Heart left ventricle (tissue), 16 donors: ENCODE measurements at regions not wholly inside any gene's neighbourhood (a gene's known extent, or its start where the extent isn't known, plus 50 kb on each side); places are given as distances from the start of the nearest gene placed in this dataset.

Experiments
- ATAC-seq, 4 donors: fragments of 200-7000 bp; cut with Tn5 transposase; one replicate each; pipeline ENCODE4 v1.9.1; 2020 to 2022; ENCODE audit warnings: moderate library complexity in 4 of 4, mild to moderate bottlenecking in 3 of 4, moderate number of reproducible peaks in 1 of 4
- DNase-seq, 5 donors: peaks; one replicate each; pipeline ENCODE4 v3.0.0-alpha.2; 2020
- H3K27ac ChIP-seq, 12 donors: fragments of 200-600 bp; sonication (generic) in 4 of 12; one replicate each; pipeline versions ENCODE4 v1.5.0 to v1.8.0; 2016 to 2022; ENCODE audit warnings: mild to moderate bottlenecking in 2 of 12
- H3K27me3 ChIP-seq, 9 donors: fragments of 200-600 bp; sonication (generic) in 2 of 9; one replicate each; pipeline versions ENCODE4 v1.5.1 to v1.8.0; 2016 to 2022; ENCODE audit warnings: mild to moderate bottlenecking in 3 of 9
- H3K36me3 ChIP-seq, 9 donors: fragments of 200-600 bp; sonication (generic) in 2 of 9; one replicate each; pipeline versions ENCODE4 v1.5.0 to v1.8.0; 2018 to 2022; ENCODE audit warnings: mild to moderate bottlenecking in 2 of 9
- H3K4me1 ChIP-seq, 12 donors: fragments of 200-600 bp; sonication (generic) in 4 of 12; one replicate each; pipeline versions ENCODE4 v1.5.0 to v1.8.0; 2016 to 2022; ENCODE audit warnings: mild to moderate bottlenecking in 3 of 12
- H3K4me3 ChIP-seq, 12 donors: fragments of 200-600 bp; sonication (generic) in 4 of 12; one replicate each; pipeline versions ENCODE4 v1.5.0 to v1.8.0; 2017 to 2022; ENCODE audit warnings: mild to moderate bottlenecking in 9 of 12, moderate library complexity in 4 of 12
- H3K9me3 ChIP-seq, 12 donors: fragments of 200-600 bp; sonication (generic) in 4 of 12; one replicate each; pipeline versions ENCODE4 v1.5.0 to v1.8.0; 2016 to 2022; ENCODE audit warnings: mild to moderate bottlenecking in 1 of 12
- POLR2A ChIP-seq, 2 donors: fragments of 450-650 bp; IDR thresholded peaks; one replicate each; pipeline ENCODE4 v1.6.1; 2017; ENCODE audit warnings: antibody characterized with exemption in 2 of 2, mild to moderate bottlenecking in 2 of 2, moderate library complexity in 2 of 2
- WGBS, 4 donors: extraction: QIAGEN DNeasy Blood & Tissue Kit in 2 of 4; methylation state at CpG; one replicate each; pipeline versions ENCODE4 v1.1.5 to v1.1.7; 2013 to 2018; 5-methylcytosine and 5-hydroxymethylcytosine counted together
- intact Hi-C, 10 donors: fragments of 100-400 bp; cut with DNase I; formaldehyde crosslinking; loops; one replicate each; pipeline versions ENCODE4 v1.11.1 to v1.14.2; 2022
- TF ChIP-seq, protein P1 (sequence below), 12 donors: fragments of 200-600 bp; sonication (generic) in 4 of 12; IDR thresholded peaks; one replicate each; pipeline versions ENCODE4 v1.5.0 to v1.8.0; 2018 to 2022; ENCODE audit warnings: antibody characterized with exemption in 12 of 12, mild to moderate bottlenecking in 5 of 12
- donor health status: ischemic (EF 13 %, LVEDD 7.1; RV severe dilation, severe dysfunction).
- donor health status: healthy with polysubstance abuse.
- donor health status: DM: no; HTN: yes; CAD: no.
- donor health status: DM: no; HTN: no; CAD: no.
- donor health status: ischemic (EF 25% LVEDD 6.9; RV normal size, moderate dysfunction).
- donor health status: ischemic (EF 25% LVEDD 5.7; RV mildly dilated, moderate dysfunction).
- donor health status: healthy.
- donor health status: DM: yes; HTN: yes; CAD: no.
- donor health status: ischemic (EF 35%, LVEDD 5.7; RV mildly dilated, moderate dysfunction).
- donor health status: nonischemic (EF 11% LVEDD 7.7; RV severe dilation, severe dysfunction).
- donor health status: DM: yes; HTN: yes; CAD: no.
- donor health status: PGD.
- donor health status: ischemic (EF 29% LVEDD 5.4; RV normal size, mild dysfunction).
- donor health status: nonischemic (EF 23%, LVEDD 6.1; RV moderate dilation, normal function).

DNA sequence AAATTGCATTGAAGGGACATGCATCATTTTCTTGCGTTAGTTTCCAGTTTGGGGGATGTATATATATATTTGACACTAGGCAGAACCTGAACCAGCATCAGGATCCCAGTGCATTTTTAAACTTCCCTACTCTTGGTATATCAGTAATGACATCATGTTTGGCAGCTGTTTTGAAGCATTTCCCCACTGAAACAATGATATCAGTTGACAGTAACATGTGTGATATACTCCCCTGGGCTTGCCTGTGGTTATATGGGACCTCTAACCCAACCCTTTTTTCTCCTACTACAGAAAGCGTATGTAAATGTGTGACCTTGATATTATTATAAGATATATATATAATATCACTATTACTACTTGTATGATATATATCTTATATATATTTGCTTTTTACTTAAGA, 225.9 kb upstream of the CASK start:
- intact Hi-C loops = no loop called here
- WGBS, 4 donors = 49 to 61% (median 58%) methylated on average over 2 of the region's 2 CpGs
- TF ChIP-seq, protein P1, sequence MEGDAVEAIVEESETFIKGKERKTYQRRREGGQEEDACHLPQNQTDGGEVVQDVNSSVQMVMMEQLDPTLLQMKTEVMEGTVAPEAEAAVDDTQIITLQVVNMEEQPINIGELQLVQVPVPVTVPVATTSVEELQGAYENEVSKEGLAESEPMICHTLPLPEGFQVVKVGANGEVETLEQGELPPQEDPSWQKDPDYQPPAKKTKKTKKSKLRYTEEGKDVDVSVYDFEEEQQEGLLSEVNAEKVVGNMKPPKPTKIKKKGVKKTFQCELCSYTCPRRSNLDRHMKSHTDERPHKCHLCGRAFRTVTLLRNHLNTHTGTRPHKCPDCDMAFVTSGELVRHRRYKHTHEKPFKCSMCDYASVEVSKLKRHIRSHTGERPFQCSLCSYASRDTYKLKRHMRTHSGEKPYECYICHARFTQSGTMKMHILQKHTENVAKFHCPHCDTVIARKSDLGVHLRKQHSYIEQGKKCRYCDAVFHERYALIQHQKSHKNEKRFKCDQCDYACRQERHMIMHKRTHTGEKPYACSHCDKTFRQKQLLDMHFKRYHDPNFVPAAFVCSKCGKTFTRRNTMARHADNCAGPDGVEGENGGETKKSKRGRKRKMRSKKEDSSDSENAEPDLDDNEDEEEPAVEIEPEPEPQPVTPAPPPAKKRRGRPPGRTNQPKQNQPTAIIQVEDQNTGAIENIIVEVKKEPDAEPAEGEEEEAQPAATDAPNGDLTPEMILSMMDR (IDR thresholded peaks at IDR 0.05) = no peak
- TF ChIP-seq POLR2A (IDR thresholded peaks at IDR 0.05) = no peak

DNA sequence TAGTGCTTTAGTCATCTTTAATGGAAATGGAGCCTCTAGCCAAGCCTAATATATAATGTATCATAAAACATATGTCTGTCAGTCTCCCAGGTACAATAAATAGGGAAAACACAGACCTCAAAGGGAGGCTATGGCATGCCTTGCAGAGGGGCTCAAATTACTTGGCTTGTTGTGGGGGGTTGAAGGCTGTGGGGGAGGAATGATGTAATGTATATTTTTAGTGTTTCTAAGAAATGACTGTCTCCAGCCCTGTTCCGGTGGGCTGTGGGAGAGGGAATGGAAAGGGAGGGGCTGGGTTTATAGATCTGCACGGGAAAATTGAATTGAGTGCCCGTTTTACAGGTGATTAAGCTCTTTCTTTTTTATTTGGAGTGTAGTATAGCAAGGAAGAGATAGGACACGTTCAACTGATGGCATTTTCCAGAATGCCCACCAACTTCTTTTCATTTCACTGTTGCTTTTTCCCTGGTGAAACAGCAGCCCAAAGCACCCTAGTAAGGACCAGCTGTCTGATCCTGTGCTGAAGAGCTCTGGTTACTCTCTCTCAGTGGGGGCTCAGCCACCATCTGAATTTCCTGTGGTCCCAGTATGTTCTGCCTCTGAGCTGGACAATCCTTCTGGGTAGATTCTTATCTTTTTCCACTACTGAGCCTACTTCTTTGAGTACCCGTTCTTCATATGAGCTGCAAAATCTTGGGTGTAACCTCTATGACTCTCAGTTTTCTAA, 220.7 kb upstream of the CASK start:
- Histone ChIP-seq H3K9me3 (peaks cover 0 to 18% (median 0%) of the 10 kb centered on the region in 12 donors), H3K27me3 (peaks cover 0 to 19% (median 0%) of the 10 kb centered on the region in 9 donors), H3K4me3 (no peak overlapping the region), H3K4me1 (no peaks in the 10 kb centered on the region), H3K36me3 (no peaks in the 10 kb centered on the region), H3K27ac (no peak overlapping the region)
- no peak for TF ChIP-seq POLR2A (IDR thresholded peaks at IDR 0.05)
- TF ChIP-seq, protein P1 (IDR thresholded peaks at IDR 0.05) = no peak
- ATAC-seq (no peak), DNase-seq (no peak)
- intact Hi-C loops = no loop called here
- WGBS, 4 donors = 20 to 34% (median 31%) methylated on average over 5 of the region's 5 CpGs

More for the DNA sequence above, 225.9 kb upstream of the CASK start:
- Histone ChIP-seq H3K4me1 (no peaks in the 10 kb centered on the region), H3K36me3 (no peaks in the 10 kb centered on the region), H3K9me3 (no peaks in the 10 kb centered on the region), H3K27me3 (peaks cover 0 to 16% (median 0%) of the 10 kb centered on the region in 9 donors), H3K4me3 (no peak overlapping the region), H3K27ac (no peak overlapping the region)
- no peak for DNase-seq
- ATAC-seq = no peak

DNA sequence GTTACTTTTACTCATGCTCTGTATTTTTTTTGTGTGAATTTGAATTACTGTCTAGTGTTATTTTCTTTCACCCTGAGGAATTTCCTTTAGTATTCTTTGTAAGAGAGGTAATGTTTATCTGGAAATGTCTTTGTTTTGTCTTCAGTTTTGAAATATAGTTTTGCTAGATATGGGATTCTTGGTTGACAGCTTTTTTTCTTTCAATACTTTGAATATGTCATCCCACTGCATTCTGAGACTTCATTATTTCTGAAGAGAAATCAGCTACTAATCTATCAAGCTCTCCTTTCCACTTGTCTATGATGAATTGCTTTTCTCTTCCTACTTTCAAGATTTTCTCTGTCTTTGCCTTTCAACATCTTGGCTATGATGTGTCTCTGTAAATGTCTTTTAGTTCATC, 217.0 kb upstream of the CASK start:
- TF ChIP-seq POLR2A (IDR thresholded peaks at IDR 0.05) = no peak
- TF ChIP-seq, protein P1 (IDR thresholded peaks at IDR 0.05) = no peak
- intact Hi-C loops = no loop called here
- ATAC-seq = no peak
- Histone ChIP-seq H3K27ac (no peak overlapping the region), H3K36me3 (no peaks in the 10 kb centered on the region), H3K9me3 (peaks cover 0 to 31% (median 0%) of the 10 kb centered on the region in 12 donors), H3K4me1 (no peaks in the 10 kb centered on the region), H3K27me3 (peaks cover 0 to 12% (median 0%) of the 10 kb centered on the region in 9 donors), H3K4me3 (no peak overlapping the region)
- no peak for DNase-seq

DNA sequence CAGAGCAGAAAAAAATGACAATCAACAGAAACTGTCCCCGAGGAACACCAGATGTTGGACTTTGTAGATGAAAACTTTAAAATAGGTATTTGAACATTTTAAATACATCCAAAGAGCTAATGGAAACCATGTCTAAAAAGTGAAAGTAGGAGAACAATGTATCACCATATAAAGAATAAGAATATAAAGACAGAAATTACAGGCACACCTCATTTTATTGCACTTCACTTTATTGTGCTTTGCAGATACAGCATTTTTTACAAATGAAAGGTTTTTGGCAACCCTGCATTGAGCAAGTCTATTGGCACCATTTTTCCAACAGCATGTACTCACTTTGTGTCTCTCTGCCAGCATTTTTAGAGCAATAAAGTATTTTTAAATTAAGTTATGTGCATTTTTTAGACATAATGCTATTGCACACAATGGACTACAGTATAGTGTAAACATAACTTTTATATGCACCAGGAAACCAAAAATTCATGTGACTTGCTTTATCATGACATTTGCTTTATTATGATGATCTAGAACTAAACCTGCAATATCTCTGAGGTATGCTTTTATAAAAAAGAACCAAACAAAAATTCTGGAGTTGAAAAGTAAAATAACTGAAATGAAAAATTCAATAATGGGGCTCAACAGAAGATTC, 212.4 kb upstream of the CASK start:
- 72 to 97% (median 81%) methylated on average over 1 of the region's 1 CpG for WGBS, 4 donors
- Histone ChIP-seq H3K27me3 (peaks cover 0 to 6% (median 0%) of the 10 kb centered on the region in 9 donors), H3K9me3 (peaks cover 0 to 28% (median 0%) of the 10 kb centered on the region in 12 donors), H3K4me3 (no peak overlapping the region), H3K36me3 (no peaks in the 10 kb centered on the region), H3K4me1 (no peaks in the 10 kb centered on the region), H3K27ac (no peak overlapping the region)
- no peak for ATAC-seq
- intact Hi-C loops = no loop called here
- DNase-seq = no peak
- TF ChIP-seq, protein P1 (IDR thresholded peaks at IDR 0.05) = no peak
- no peak for TF ChIP-seq POLR2A (IDR thresholded peaks at IDR 0.05)
